Retina (tissue), 1 donor: ENCODE measurements at regions not wholly inside any gene's neighbourhood (a gene's known extent, or its start where the extent isn't known, plus 50 kb on each side); places are given as distances from the start of the nearest gene placed in this dataset.
A peak's percentile ranks its signal among the peaks of the same experiment; 100 is the strongest.

Experiments used
- DNase-seq: peaks from one replicate; pipeline ENCODE4 v3.0.0-alpha.2; 2016

DNA sequence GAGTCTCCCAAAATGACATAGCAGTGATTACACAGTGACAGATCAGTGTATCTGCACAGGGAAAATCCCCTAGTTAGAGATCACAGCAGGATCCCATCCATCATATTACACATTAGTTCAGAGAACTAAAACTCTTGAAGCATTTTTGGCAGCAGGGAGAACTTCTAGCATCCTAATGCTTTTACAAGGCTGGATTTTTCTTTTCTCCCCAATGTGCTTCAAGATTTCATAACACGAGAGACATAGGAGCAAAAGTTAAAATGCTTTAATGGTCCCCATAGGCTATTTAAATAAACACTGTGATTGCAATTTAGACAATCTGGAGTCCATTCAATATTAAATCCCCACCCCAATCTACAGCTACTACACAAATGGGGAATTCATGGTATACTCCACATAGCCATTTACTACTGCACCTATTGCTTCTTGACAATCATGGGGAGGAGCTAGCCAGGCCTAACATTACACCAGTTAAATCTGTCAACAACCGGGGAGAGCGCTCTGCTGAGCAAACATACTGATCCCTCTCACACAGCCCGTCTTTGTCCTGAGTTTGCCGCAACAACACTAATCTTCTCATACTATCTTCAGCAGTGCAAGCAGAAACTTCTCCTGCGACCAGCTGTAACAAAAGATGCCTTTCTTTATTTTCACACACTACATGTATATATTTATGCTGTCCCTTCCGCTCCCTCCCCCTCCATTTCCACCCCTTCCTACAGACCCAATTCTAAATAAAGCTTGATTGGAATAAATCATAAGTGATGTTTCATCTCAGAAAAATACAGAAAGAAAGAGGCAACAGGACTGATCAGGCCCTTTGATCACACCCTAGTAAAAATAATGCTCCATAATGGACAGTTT, 120.3 kb upstream of the SOX5 start:
- DNase-seq, result peak; percentile 44

DNA sequence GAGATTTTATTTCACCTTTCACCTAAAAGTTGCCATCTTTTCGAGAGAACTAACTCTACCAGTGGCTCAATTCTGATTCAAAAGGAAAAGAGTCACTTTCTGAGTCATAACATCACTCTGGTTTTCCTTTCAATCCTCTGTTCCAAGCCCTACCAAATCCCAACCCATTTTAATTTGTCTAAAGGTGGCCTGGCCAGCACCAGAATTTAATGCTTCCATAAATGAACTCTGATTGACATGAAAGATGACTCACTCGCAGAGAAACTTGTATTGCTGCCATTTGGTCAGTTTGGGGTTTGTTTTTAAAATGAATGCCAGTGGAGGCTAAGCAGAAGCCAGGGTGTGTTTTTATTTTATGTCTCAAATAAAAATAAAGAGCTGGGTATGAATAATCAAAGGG, 117.4 kb upstream of the SOX5 start:
- no peak for DNase-seq

DNA sequence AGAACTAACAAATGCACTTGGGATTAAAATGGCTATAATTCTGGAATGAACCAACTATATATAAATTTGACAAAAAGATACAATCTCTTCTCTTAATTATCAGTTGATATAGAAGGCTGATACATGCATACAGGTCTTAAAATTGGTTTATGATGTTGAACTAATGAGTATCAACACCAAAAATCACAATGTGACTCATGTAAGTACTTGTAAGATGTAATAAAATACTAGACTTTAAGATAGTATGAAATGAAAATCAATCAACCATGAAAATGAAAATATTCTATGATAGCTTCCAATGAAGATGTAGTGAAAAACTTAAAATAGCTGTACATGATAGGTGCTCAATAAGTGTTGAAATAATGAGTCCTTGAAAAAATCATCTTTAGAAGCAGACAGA, 116.6 kb upstream of the SOX5 start:
- no peak for DNase-seq

DNA sequence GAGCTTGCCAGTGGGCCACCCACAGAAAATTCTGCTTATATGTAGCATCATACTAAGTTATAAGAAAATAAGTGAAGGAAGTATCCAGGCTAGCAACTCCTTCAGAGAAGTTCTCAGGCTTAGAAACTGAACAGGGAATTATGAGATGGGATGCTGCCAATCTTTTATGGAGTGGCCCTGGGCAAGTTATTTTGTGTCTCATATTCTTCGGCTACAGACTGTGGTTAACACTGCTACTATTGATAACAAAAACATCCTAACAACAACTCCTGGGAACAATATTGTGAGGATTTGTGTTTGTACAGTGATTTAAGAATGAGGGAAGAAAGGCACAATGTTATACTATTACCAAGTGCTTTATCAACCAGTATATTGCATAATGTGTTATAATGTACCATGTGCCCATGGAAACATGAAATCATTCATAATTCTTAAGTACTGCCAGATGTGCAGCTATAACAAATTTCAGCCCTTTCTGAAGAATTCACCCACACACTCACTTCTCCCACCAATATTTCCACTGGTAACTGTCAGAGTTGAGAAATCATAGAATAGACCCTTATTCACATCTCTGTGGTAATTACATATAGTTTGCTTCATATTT, 113.3 kb upstream of the SOX5 start:
- no peak for DNase-seq

DNA sequence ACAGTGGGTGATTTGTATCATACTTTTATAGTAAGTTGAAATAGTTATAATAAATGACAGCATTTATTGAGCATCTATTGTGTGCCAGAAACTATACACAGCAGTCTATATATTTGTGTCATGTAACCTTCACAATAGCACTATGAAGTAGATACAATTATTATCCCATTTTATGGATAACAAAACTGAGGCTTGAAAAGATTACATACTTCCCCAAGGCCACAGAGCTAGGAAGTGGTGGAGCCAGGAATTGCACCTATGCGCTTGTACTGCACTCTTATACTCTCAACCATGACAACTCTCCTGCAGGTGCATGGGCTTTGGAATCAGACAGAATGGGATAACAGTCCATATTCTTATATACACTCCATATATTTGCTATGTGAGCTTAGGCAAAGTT, 110.6 kb upstream of the SOX5 start:
- no peak for DNase-seq

DNA sequence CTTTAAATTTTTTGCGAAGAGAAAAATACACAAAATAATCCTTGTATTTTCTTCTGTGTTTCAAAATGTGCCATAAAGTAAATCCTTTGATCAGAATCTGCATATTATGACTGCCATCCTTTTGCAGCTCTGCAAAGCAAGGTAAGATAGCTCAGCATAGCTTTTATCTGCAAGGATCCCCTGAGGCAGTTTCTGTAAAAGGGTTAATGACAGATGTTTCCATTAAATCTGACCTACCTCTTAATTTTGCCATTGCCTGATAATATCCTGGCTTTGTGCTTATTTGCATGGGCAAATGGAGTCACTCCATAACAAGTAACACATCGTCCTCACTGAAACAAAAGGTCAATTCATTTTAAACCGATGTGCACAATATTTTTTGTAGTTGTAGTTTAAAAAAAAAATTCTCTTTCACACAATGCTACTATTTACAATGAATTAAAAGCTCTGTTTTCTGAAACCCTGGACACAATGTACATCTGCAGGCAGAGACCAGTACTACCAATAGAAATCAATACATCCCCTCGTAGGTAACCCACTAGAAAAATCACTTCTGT, 108.5 kb upstream of the SOX5 start:
- DNase-seq, result no peak

DNA sequence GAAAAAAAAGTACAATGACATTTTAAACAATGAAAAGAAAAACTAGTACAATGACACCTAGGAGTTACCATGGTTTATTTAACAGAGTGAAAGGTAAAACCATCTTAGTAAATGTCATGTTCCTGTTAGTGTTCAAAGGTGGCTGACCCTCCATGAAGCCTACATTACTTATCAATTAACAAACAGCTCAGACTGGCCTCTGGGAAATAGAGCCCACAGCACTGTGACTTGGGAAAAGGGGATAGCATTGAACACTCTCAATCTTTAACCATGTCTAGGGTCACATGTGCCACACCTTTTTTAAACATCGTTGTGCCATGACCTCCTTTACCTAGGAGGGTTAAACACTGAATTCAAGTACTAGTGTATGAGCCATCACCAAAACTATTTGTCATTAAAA, 106.3 kb upstream of the SOX5 start:
- no peak for DNase-seq

DNA sequence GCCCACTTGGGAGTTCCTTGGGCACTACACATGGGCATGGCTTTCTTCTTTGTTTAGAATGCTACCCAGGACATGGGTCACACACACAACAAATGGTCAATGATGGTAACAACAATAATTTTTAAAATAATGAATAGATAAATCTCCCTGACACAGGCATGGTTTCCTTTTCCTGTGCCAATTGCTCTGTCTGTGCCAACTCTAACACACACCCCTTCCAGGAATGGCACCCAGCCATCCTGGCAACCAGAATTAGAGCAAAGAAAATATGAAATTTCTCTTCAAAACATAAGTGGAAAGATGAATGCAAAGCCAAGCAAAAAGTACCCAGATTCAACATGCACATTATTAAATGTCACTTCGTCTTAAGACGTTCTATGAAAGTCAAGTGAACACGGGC, 104.9 kb upstream of the SOX5 start:
- no peak for DNase-seq

DNA sequence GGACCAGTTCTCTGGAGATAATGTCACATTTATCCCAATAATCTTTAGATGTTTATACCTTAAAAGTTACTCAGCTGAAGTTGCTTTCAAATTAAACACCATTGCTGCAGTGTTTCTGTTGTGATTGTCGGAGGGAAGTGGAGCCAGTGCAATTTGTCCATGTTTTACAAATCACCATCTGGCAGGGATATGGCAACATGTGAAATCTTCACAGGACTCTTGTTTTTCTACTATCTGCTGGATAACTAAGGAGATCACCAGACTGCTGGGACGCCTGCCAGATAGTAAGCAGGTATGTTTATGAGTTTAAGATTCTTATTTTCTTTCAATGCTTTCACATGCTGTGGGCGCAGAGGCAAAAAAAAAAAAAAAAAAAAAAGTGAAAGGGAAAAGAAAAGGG, 100.3 kb upstream of the SOX5 start:
- no peak for DNase-seq

DNA sequence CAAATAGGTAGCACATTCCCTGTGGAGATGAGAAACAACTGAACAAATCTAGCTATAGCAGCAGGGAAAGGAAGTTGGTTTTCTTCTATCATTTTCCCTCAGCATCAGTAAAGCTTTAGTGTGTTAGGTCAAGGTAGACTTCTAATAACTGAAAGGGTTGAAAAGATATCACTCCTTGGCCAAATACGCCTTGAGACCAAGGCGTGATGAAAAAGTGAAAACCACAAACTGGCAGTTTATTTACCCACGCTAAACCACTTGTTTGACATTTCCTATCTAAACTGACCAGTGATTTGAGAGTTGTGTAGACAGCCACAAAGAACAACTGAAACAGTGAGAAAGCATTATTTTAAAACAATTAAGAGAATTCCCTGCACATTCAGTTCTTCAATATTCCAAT, 99.6 kb upstream of the SOX5 start:
- no peak for DNase-seq

DNA sequence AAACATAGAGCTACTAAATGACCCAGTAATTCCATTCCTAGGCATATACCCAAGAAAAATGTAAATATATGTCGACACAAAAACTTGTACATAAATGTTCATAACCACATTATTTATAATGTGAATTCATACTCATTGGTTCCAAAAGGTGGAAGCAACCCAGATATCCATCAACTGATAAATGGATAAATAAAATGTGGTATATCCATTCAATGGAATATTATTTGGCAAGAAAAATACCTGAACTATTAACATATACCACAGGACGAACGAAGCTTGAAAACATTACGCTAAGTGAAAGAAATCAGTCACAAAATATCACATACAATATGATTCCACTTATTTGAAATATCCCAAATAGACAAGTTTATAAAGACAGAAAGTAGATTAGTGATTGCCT, 99.0 kb upstream of the SOX5 start:
- DNase-seq, result no peak

DNA sequence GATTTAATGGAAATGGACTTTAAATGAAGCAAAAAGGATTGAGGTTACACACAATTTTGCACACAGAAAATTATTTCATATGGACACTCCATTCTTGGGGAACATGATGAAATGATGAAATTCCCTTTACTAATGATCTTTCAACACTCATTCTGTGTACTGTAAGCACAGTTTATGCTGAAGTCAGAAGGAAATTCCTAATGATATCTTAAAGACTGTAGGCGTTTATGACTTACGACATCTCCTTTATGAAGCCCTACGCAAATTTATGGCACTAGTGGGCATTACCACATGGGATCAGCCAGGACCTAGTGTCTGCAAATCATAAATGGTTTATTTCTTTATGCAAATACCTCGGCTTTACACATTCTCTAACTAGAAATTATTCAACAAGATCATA, 97.9 kb upstream of the SOX5 start:
- no peak for DNase-seq

DNA sequence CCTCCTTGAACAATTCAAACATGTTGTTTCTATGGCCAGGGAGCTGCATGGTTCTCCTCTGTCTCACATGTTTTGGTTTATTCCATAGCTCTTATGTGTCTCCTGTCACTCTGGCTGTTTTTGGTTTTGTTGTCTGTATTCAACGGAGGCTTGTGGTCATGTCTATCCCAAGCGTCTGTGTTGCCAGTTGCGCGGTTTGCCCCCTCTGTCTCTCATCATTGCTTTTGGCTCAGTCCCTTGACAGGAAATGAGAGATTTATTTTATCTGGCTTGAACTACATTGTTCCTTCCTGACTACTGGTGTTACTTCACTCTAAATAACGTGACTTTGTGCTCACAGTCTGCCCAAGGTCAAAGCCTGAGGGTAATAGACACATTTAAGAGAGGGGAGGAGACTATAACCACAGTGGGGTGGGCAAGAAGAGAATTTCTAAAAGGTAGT, 96.4 kb upstream of the SOX5 start:
- DNase-seq, result no peak

DNA sequence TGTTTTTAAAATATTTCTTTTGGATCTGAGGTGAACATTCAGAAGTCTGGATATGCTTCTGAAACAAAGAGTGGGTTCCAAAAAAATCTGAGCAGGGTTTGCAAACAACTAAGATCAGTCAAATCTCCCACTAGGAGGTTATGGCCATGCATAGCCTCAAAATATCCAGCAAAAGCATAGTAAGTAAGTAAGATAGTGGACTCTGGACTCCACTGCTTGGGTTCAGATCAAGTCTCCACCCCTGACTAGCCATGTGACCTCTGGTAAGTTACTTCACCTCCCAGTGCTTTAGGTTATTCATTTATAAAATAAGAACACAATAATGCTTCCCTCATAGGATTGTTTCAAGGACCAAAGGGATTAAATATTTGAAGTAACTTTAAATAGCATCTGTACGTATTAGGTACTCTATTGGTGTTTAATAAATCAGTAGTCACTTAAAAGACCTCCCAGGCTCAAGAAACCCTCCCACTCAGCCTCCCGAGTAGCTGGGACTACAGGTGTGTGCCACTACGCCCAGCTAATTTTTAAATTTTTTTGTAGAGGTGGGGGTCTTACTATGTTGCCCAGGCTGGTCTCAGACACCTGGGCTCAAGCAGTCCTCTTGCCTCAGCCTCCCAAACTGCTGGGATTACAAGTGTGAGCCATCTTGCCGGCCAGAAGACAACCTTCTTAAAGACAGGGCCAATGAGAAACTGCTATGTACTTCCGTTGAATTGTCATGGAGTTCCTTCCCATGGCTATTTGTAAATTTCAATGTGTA, 95.7 kb upstream of the SOX5 start:
- DNase-seq, result no peak

DNA sequence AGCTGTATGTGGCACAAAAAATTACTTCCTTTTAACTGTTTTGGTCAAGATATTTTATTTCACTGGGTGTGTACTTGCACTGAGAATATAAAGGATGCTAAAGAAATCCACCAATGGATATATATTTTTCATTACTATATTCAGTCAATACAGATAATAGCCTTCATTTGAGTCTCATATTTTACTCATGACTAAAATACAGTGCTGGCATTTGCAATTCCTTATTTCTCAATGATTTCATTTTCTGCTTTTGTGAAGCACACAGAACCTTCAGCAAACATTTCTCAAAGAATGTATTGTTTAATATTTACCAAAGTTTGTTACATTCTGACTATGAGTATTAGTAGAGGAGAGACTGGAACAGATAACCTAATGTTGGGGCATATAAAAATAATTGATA, 93.2 kb upstream of the SOX5 start:
- no peak for DNase-seq

DNA sequence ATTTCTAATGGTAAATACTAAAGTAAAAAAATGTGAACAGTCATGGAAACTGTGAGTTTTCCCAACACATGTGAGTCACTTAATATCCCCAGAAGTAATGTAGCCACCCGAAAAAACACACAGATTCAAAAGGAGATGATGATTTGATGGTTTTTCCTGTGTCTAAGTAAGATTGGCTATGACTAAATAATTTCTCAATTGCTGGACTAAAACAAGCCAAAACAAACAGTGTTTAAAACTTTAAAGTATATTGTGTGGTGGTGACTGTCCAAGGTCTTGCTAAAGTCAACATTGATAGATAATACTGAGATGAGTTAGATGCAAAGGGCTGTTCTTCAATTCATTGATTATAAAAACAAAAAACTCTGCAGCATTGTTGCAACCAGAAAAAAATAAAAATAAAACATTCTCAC, 89.6 kb upstream of the SOX5 start:
- DNase-seq, result no peak

DNA sequence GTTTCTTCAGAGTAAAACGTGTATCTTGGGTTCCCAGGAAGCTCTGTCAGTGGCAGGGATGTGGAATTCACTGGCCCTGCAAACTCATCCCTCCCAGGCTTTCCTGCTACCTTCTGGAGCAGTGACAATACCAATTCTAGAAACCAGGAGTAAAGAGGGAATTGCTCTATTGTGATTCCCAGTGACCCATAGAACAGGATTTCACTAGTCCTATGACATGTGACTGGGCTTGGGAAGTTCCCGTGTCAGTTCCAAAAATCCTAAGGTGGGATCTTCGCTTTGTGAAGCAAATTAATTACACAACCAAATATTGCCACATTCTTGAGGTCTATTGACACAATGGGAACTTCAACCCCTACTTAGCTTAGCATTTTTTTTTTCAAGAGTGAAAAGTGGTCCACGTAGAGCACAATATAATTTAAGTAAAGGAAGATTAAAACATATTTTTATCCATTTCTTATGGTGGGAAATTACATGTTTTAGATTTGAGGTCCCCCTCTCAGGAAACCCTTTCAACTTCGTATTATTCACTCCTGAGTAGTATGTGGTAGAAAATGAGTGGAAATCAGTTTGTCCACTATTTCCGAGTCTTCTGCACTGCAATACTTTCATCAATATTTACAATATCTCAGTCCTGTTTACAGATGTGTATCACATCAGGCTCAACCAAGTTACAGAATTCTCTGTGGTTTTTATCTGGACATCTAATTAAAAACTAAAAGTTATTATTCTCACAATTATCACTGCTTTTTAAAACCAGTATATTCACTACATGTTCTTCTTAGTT, 88.9 kb upstream of the SOX5 start:
- DNase-seq, result no peak

DNA sequence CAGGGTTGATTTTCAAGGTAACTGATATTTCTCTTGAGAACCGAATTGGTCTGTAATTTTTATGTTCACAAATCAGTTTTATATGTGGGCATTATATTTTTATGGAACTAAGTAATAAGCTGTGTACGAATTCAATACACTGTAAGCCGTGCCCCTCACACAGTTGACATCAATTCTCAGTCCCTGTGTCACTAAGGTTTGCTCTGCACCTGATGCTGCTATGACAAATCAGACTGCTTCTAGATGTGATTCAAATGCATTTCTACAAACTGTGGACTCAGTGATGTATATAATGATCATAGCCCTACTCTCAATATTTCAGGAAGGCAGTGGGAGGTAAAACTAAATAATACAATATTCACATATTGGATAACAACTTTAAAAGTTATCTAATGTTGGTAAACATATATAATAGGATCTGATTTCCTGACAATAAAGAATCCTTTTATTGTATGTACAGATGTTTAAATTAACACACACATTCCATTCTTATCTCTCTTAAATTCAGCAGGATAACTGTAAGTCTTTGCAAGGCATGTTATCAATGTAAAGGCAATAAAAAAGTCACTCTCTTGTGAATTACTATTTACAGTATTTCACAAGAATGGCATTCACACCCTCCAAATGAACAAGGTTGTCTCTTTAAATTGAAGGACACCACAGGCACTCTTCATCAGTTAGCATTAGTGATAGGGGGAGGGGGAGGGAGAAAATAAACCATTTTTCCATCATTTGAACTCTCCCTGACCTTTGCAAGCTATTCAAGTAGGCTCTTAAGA, 87.2 kb upstream of the SOX5 start:
- DNase-seq, result no peak

DNA sequence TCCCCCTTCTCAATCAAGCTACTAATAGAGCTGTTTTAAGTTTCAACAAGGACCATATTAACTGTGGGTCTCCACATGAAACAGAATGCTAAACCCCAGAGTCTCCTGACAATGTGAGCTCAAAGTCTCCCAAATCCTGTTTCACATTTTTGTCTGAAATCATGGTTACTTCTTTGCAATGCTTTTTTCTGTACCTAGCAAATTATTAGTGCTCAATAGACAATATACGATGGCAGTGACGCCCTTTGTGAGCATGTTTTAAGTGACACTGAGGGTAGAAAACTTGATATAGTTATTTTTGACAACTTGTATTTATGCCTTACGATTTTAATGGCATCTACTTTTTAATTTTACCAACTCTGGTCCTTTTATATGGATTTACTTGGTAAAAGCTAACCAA, 85.4 kb upstream of the SOX5 start:
- no peak for DNase-seq

DNA sequence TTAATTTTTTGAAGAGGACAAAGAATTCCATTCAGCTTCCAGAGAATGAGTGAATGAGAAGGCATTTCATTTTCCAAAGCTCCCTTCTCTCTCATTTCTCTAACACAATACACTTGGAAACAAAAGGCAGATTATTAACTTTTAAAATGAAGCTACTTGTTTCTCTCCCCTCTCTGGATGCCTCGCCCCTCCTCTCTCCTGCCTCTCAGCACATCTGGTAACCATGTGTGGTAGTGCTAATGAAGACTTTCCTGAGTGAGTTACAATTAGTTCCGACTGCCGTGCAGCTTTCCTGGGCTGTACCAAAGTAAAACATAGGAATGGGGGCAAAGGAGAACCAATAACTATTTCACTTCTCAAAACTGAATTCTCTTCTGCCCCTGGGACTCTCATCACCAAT, 84.7 kb upstream of the SOX5 start:
- peak; percentile 18 for DNase-seq

DNA sequence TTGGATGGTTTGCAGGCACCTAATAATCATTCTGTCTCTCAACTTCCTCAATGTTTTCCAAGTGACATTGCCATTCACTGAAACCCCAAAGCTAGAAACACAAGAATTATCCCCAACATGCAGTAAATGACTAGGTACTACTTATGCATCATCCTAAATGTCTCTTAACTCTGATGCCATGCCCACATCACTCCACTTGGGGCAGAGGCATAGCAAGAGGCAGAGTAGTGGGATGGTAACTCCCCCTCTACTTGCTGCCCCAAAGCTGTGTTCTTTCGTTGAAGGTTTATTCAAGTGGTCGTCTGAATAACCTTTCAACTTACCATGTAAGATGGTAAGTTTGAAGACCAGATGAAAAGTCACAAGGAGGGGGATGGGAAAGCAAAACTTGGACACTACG, 77.9 kb upstream of the SOX5 start:
- DNase-seq, result no peak
